ENCODE measurements at regions not wholly inside any gene's neighbourhood (a gene's known extent, or its start where the extent isn't known, plus 50 kb on each side); places are given as distances from the start of the nearest gene placed in this dataset.
"Not testable (repeated sequence)": the region's sequence is repeated elsewhere in the genome, so short reads cannot be mapped to it uniquely, and the experiment has no call there.

DNA sequence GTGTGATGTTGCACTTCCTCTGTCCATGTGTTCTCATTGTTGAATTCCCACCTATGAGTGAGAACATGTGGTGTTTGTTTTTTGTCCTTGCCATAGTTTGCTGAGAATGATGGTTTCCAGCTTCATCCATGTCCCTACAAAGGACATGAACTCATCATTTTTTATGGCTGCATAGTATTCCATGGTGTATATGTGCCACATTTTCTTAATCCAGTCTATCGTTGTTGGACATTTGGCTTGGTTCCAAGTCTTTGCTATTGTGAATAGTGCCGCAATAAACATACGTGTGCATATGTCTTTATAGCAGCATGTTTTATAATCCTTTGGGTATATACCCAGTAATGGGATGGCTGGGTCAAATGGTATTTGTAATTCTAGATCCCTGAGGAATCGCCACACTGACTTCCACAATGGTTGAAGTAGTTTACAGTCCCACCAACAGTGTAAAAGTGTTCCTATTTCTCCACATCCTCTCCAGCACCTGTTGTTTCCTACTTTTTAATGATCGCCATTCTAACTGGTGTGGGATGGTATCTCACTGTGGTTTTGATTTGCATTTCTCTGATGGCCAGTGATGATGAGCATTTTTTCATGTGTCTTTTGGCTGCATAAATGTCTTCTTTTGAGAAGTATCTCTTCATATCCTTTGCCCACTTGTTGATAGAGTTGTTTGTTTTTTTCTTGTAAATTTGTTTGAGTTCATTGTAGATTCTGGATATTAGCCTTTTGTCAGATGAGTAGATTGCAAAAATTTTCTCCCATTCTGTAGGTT, 463.6 kb downstream of the RPS6KC1 start:
- in situ Hi-C loops (cut with MboI; ENCODE audit: low sequenced_read_pairs); DNase-seq; CTCF ChIA-PET: not testable (repeated sequence)

More for the DNA sequence above, 463.6 kb downstream of the RPS6KC1 start:
- H2AK5ac ChIP-seq (ENCODE audit: low read depth, low read length); BruUV-seq (replicated peaks); H2BK5ac ChIP-seq (ENCODE audit: low read depth, low read length, poor library complexity, severe bottlenecking); H3K56ac ChIP-seq (ENCODE audit: extremely low read depth, insufficient read depth, low read length); H3K9me1 ChIP-seq (ENCODE audit: insufficient read depth, low read length); H4K91ac ChIP-seq (ENCODE audit: insufficient read depth, low read depth, low read length); H3K18ac ChIP-seq (ENCODE audit: low read depth, low read length); H3K4me1 ChIP-seq (ENCODE audit: control insufficient read depth, insufficient read depth, low read length); H3K23ac ChIP-seq (ENCODE audit: low read depth, low read length); H2AK9ac ChIP-seq (replicated peaks; ENCODE audit: low read depth, low read length, poor library complexity); H3K27ac ChIP-seq (ENCODE audit: insufficient read depth, low read length); H2BK15ac ChIP-seq (ENCODE audit: low read depth, low read length); H2AFZ ChIP-seq (replicated peaks; ENCODE audit: low read length, poor library complexity); H2BK120ac ChIP-seq (ENCODE audit: low read depth, low read length); H3K4ac ChIP-seq (ENCODE audit: low read depth, low read length); H3K14ac ChIP-seq (replicated peaks; ENCODE audit: low read depth, low read length); H3K36me3 ChIP-seq (ENCODE audit: control insufficient read depth, insufficient read depth, low read length); H2BK20ac ChIP-seq (ENCODE audit: low read depth, low read length); H3K27me3 ChIP-seq (ENCODE audit: control insufficient read depth, insufficient read depth, low read length); H3K4me2 ChIP-seq (ENCODE audit: low read depth, low read length); ATAC-seq (ENCODE audit: low read depth); H4K8ac ChIP-seq (ENCODE audit: low read depth in 2 of 2, low read length in 2 of 2); H3K9ac ChIP-seq (ENCODE audit: low read depth, low read length); H4K20me1 ChIP-seq (ENCODE audit: insufficient read depth, low read length); intact Hi-C loops (cut with micrococcal nuclease); H3K4me3 ChIP-seq (ENCODE audit: insufficient read depth, low read depth, low read length); H3K79me1 ChIP-seq (ENCODE audit: low read depth in 1 of 2, low read length in 2 of 2); dilution Hi-C loops (cut with HindIII; ENCODE audit: low sequenced_read_pairs, unreplicated experiment); H4K5ac ChIP-seq (ENCODE audit: low read depth, low read length); POLR2A ChIA-PET (ENCODE audit: unreplicated experiment); H3K9me3 ChIP-seq (ENCODE audit: control insufficient read depth, insufficient read depth, low read length): not testable (repeated sequence)
- no CpG with 5 or more reads among the region's 5 CpGs for WGBS, 2 experiments (ENCODE audit: extremely low coverage in 2 of 2, insufficient read length in 1 of 2)

Measured in IMR-90 (cell line).